Astrocyte of the spinal cord (primary cell): ENCODE measurements at regions not wholly inside any gene's neighbourhood (a gene's known extent, or its start where the extent isn't known, plus 50 kb on each side); places are given as distances from the start of the nearest gene placed in this dataset.
"Not testable (repeated sequence)": the region's sequence is repeated elsewhere in the genome, so short reads cannot be mapped to it uniquely, and the experiment has no call there.

ENCODE experiments used
- DNase-seq: peaks from one replicate; pipeline ENCODE4 v3.0.0; 2011; ENCODE audit warnings: low read depth, low spot score
- H3K4me3 ChIP-seq: 2 replicates; pipeline ENCODE4 v1.5.1; 2011; ENCODE audit warnings: low read depth, mild to moderate bottlenecking, low read length, moderate library complexity
- in situ Hi-C: cut with HindIII; loops from 2 replicates; pipeline ENCODE4 v1.10.0; 2017; ENCODE audit warnings: low sequenced_read_pairs
- TF ChIP-seq, protein P1 (sequence below): IDR thresholded peaks from 2 replicates; pipeline ENCODE4 v1.5.1; 2012; ENCODE audit warnings: low read depth, mild to moderate bottlenecking, low read length, inconsistent platforms

DNA sequence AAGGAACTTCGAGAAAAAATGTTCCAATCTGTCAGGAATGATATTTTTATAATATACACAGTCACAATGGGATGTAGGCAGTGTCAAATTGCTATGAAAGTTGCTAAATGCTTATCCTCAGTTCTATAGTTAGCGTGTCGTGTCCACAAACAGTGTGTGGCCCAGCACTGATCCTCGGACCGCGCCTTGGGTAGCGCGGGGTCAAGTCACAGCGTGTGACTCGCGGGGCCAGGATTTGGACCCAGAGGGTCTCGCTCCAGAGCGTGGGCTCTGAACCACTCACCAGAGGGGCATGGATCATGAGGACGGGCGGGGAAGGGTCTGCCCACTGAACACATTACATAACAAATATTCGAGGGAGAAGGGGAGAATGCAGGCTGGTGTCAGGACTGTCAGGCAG, 171.8 kb downstream of the C9orf50 start:
- in situ Hi-C loops = no loop called here
- H3K4me3 ChIP-seq = no peak overlapping the region
- DNase-seq = no peak
- TF ChIP-seq, protein P1, sequence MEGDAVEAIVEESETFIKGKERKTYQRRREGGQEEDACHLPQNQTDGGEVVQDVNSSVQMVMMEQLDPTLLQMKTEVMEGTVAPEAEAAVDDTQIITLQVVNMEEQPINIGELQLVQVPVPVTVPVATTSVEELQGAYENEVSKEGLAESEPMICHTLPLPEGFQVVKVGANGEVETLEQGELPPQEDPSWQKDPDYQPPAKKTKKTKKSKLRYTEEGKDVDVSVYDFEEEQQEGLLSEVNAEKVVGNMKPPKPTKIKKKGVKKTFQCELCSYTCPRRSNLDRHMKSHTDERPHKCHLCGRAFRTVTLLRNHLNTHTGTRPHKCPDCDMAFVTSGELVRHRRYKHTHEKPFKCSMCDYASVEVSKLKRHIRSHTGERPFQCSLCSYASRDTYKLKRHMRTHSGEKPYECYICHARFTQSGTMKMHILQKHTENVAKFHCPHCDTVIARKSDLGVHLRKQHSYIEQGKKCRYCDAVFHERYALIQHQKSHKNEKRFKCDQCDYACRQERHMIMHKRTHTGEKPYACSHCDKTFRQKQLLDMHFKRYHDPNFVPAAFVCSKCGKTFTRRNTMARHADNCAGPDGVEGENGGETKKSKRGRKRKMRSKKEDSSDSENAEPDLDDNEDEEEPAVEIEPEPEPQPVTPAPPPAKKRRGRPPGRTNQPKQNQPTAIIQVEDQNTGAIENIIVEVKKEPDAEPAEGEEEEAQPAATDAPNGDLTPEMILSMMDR = no peak

DNA sequence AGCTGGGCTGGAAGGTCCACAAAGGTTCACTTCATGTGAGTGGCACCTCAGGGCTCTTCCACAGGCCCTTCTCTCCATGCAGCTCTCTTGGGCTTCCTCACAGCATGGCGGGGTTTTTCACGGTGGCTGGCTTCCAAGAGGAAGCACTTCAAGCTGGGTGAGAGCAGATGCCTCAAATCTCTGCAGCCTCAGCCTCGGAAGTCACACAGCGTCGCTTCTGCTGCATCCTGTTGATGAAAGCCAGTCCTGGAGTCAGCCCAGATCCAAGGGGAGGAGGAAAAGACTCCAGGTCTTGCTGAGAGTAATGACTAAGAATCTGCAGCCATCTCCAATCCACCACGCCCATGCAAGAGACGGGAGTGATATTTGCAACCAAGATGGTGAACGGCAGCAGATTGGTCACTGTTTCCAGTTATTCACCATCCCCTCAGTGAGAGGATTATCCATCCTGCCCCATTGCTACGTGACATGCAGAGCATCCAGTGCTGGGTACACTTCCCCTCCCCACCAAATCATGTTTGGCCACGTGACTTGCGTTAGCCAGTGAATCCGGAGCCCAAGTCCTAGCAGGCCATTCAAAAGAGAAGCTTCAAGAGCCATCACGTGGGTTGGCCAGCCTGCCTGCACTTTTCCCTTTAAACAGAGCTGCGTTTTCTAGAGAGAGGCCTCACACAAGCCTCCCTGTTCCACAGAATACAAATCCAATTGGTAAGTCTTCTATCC, 173.9 kb downstream of the C9orf50 start:
- no peak overlapping the region for H3K4me3 ChIP-seq
- DNase-seq = no peak
- TF ChIP-seq, protein P1 = no peak
- in situ Hi-C loops = no loop called here

DNA sequence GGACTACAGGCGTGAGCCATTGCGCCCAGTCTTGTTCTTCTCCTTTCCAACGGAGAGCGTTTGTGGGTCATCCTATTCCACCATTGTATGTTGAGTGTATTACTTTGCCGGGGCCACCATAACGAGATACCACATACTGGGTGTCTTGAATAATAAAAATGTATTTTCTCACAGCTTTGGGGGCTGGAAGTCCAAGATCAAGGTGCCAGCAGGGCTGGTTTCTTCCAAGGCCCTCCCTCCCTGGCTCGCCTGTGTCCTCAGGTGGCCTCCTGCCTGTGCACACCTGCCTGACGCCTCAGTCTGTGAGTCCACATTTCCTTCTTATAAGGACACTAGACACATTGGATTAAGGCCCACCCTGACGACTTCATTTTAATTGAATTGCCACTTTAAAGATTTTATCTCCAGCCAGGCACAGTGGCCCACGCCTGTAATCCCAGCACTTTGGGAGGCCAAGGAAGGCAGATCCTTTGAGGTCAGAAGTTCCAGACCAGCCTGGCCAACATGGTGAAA, 175.1 kb downstream of the C9orf50 start:
- TF ChIP-seq, protein P1 = no peak
- in situ Hi-C loops = no loop called here
- no peak overlapping the region for H3K4me3 ChIP-seq
- no peak for DNase-seq

DNA sequence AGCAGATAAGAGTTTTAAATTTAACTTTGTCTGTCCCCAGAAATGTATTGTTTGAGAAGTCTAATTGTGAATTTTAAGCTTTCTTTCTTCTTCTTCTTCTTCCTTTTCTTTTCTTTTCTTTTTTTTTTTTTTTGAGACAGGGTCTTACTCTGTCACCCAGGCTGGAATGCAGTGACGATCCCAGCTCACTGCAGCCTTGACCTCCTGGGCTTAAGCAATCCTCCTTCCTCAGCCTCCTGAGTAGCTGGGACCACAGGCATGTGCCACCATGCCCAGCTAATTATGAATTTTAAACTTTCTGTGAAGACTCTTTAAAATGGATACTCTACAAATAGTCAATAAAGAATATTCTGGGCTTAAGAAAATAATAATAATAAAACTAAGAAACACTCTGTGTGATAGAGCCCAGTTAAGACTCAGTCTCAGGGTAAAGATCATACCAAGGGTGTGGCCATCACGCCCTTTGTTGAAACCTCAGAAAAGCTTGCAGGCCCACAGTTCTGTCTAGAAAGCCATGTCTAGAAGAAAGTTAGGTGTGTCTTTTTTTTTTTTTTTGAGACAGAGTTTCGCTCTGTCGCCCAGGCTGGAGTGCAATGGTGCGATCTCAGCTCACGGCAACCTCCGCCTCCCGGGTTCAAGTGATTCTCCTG, 177.3 kb downstream of the C9orf50 start:
- DNase-seq, in situ Hi-C loops, H3K4me3 ChIP-seq: not testable (repeated sequence)

DNA sequence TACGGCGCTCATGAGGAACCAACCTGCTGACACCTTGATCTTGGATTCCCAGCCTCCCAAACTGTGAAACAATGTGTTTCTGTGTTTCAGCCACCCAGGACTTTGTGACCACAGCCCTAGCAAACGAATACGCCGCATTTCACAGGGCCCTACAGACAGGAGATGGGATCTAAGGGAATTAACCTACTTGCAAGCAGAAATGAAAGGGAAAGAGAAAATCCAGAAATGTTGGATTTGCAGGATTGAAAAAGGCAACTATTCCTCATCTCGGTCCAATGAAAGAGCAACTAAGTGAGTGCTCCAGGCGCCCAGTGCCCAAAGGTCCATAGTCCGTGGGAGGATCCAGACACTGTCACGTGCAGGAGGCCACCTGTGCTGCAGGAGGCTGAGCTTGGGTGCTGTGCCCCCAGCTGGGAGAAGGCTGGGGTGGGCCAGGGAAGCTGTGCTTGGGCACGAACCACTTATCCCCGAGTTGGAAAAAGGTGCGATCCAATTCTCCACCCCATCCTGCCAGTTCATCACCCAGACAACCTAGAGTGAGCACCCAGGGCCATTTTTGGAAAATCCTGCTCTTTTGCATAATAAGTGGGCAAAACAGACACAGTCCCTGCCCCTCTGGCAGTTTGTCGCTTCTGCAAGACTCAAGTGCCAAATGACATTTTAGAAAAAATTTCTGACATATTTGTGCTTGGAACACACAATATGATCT, 177.9 kb downstream of the C9orf50 start:
- in situ Hi-C loops = no loop called here
- no peak for DNase-seq
- TF ChIP-seq, protein P1 = no peak
- no peak overlapping the region for H3K4me3 ChIP-seq

DNA sequence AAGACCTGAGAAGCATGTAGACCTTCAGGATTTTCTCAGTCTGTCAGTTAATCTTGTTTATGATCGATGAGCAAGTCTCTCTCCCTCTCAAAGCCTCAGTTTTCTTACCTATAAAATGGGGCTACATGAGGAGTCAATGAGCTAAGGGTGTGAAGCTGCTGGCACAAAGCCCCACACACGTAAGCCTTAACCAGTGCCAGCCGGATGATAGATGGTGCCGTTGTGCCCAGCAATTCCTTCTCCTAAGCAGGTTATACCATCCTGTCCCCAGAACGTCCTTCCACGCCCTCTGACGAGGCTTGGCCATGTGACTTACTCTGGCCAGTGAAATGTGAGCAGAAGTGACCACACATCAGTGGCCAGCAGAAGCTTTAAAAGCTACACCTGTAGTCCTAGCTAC, 179.0 kb downstream of the C9orf50 start:
- TF ChIP-seq, protein P1 = no peak
- in situ Hi-C loops = no loop called here
- no peak for DNase-seq
- no peak overlapping the region for H3K4me3 ChIP-seq
